Activated naive CD4-positive, alpha-beta T cell treated with anti-CD3 and anti-CD28 coated beads for 36 hours (primary cell): ENCODE measurements at regions not wholly inside any gene's neighbourhood (a gene's known extent, or its start where the extent isn't known, plus 50 kb on each side); places are given as distances from the start of the nearest gene placed in this dataset.
"Not testable (repeated sequence)": the region's sequence is repeated elsewhere in the genome, so short reads cannot be mapped to it uniquely, and the experiment has no call there.

Experiments
- CTCF ChIA-PET: fragments of 350-600 bp; sonication (Branson Sonifier 250); formaldehyde crosslinking; loops from one replicate; lab custom pipeline; 2021; ENCODE audit warnings: antibody characterized with exemption; lab: Charles Lee
- DNase-seq: peaks from one replicate; pipeline ENCODE4 v3.0.0-alpha.2; 2020
- H3K27ac Mint-ChIP-seq: one replicate; pipeline ENCODE4 v1.8.0; 2021; ENCODE audit warnings: mild to moderate bottlenecking, mixed read lengths
- H3K27me3 Mint-ChIP-seq: one replicate; pipeline ENCODE4 v1.8.0; 2021; ENCODE audit warnings: low read depth, mixed read lengths
- H3K36me3 Mint-ChIP-seq: one replicate; pipeline ENCODE4 v1.8.0; 2021; ENCODE audit warnings: low read depth, mixed read lengths
- H3K4me1 Mint-ChIP-seq: one replicate; pipeline ENCODE4 v1.8.0; 2021; ENCODE audit warnings: low read depth, mixed read lengths
- H3K4me3 Mint-ChIP-seq: one replicate; pipeline ENCODE4 v1.8.0; 2021; ENCODE audit warnings: mild to moderate bottlenecking, moderate library complexity, mixed read lengths
- H3K9me3 Mint-ChIP-seq: one replicate; pipeline ENCODE4 v1.8.0; 2021; ENCODE audit warnings: mixed read lengths
- intact Hi-C: fragments of 100-400 bp; cut with micrococcal nuclease; formaldehyde crosslinking; loops from one replicate; pipeline ENCODE4 v1.15.1; 2023

DNA sequence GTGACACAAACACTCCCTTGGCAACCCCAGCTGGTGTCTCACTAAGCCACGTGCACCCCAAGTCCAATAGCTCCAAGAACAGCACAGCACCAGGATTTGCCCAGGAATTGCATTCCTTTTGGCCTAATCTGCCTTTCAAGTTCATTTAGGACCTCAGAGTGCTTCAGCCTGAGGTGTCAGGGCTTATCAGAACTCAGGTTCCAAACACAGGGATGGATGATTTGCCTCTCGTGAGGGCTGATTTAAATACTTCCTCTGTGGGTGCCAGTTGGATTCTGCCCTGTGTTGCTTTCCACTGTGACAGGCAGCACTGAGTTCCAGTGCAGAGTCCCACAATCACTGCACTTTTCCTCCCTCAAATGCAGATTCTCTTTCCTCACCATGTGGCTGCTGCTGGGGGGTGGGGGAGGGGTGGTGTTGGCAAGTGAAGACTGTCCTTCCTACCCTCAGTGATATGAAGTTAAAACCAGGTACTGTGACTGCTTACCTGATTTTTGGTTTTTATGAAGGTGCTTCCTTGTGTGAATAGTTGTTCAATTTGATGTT, 204.3 kb upstream of the STAC start:
- H3K36me3 Mint-ChIP-seq, result no peaks in the 10 kb centered on the region
- DNase-seq, result no peak
- no peak overlapping the region for H3K4me3 Mint-ChIP-seq
- no peaks in the 10 kb centered on the region for H3K9me3 Mint-ChIP-seq
- CTCF ChIA-PET, result interaction anchor here (0.5 kb wide), 1 partner anchor 7 kb away, joined by 4 read pairs; no protein-coding TSS in a partner anchor
- intact Hi-C loops, result no loop called here
- H3K4me1 Mint-ChIP-seq, result no peaks in the 10 kb centered on the region
- no peaks in the 10 kb centered on the region for H3K27me3 Mint-ChIP-seq
- no peak overlapping the region for H3K27ac Mint-ChIP-seq

DNA sequence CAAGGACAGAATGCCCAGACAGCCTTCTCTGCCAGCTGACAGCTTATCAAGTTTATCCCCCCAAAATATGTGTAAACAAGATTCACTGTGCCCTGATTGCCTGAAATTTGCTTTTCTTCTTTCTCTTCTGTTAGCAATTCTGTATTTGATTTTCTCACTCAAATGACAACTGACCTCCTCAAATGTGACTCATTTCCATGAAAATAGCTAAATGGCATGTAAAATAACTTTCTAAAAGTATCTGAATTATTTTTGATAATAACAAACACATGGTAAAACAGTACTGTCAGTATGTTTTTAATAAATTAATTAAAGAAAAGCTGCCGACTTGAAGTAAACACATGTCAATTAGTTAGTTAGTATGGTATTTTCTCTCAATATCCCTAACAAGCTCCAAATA, 202.3 kb upstream of the STAC start:
- DNase-seq, result no peak
- Mint-ChIP-seq H3K36me3 (no peaks in the 10 kb centered on the region), H3K27me3 (no peaks in the 10 kb centered on the region), H3K4me1 (no peaks in the 10 kb centered on the region), H3K4me3 (no peak overlapping the region), H3K9me3 (no peaks in the 10 kb centered on the region), H3K27ac (no peak overlapping the region)
- intact Hi-C loops, result no loop called here
- CTCF ChIA-PET, result no interaction called here

DNA sequence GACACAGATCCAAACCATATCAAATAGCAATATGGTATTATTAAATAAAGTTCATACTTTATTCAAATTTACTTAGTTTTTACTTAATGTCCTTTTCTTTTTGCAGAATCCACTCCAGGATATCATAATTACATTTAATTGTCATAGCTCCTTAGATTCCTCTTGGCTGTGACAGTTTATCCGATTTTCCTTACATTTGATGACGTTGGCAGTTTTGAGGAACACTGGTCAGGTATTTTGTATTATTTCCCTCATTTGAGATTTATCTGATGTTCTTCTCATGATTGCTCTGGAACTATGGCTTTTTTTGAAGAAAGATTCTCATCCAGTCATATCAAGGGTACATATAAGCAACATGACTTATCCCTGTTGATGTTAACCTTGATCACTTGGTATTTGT, 198.3 kb upstream of the STAC start:
- H3K36me3 Mint-ChIP-seq, result no peaks in the 10 kb centered on the region
- H3K27ac Mint-ChIP-seq, result no peak overlapping the region
- H3K9me3 Mint-ChIP-seq, result peaks cover under 1% of the 10 kb centered on the region
- H3K4me1 Mint-ChIP-seq, result no peaks in the 10 kb centered on the region
- no peak for DNase-seq
- intact Hi-C loops, result no loop called here
- peaks cover 3% of the 10 kb centered on the region for H3K27me3 Mint-ChIP-seq
- no peak overlapping the region for H3K4me3 Mint-ChIP-seq
- CTCF ChIA-PET, result no interaction called here

DNA sequence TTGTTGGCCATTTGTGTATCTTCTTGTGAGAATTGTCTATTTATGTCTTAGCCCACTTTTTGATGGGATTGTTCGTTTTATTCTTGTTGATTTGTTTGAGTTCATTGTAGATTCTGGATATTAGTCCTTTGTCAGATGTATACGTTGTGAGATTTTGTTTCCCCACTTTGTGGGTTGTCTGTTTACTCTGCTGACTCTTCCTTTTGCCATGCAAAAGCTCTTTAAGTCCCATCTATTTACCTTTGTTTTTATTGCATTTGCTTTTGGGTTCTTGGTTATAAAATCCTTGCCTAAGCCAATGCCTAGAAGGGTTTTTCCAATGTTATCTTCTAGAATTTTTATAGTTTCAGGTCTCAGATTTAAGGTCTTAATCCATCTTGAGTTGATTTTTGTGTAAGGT, 193.1 kb upstream of the STAC start:
- H3K36me3 Mint-ChIP-seq, H3K9me3 Mint-ChIP-seq, intact Hi-C loops, DNase-seq, H3K4me1 Mint-ChIP-seq, CTCF ChIA-PET, H3K4me3 Mint-ChIP-seq, H3K27ac Mint-ChIP-seq, H3K27me3 Mint-ChIP-seq: not testable (repeated sequence)

DNA sequence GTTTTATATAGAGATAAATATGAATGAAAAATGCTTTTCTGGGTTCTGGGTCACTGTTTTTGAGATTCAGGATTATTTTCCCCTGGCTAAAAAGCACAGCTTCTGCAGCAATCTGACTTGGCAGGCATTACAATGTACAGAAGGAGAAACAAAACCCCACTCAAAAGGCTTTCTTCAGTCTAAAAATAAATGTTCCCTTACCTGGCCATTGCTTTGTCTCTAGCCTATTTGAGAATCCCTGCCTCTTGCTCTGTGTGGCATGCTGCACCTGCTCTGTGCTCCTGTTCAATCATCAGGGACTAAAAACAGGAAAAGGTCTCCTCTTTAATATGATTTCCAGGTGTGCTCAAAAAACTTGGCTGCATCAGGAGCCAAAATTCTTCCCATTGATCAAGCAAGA, 187.4 kb upstream of the STAC start:
- peaks cover 3% of the 10 kb centered on the region for H3K27me3 Mint-ChIP-seq
- no peak overlapping the region for H3K27ac Mint-ChIP-seq
- no peak overlapping the region for H3K4me3 Mint-ChIP-seq
- intact Hi-C loops, result no loop called here
- CTCF ChIA-PET, result no interaction called here
- H3K36me3 Mint-ChIP-seq, result no peaks in the 10 kb centered on the region
- H3K4me1 Mint-ChIP-seq, result no peaks in the 10 kb centered on the region
- DNase-seq, result no peak
- no peaks in the 10 kb centered on the region for H3K9me3 Mint-ChIP-seq

DNA sequence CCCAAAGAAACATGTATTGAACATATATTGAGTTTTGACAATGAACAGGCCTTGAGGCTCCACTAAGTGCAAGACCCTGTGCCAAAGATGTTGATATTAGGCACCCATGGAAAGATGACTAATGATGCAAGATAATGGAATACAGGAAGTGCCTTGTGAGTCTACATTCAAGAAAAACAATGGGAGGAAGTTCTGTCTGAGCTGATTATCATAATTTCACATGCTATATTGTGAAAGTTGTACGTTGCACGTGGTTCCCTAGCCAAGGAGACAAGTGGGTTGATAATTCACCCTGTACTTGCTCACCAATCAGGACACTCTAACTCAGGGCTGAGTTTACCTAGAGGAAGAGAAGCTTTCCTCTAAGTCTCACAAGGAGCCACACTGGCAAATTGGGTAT, 186.9 kb upstream of the STAC start:
- Mint-ChIP-seq H3K27me3 (peaks cover 3% of the 10 kb centered on the region), H3K36me3 (no peaks in the 10 kb centered on the region), H3K27ac (no peak overlapping the region), H3K4me3 (no peak overlapping the region), H3K9me3 (no peaks in the 10 kb centered on the region), H3K4me1 (no peaks in the 10 kb centered on the region)
- no peak for DNase-seq
- CTCF ChIA-PET, result no interaction called here
- intact Hi-C loops, result no loop called here

DNA sequence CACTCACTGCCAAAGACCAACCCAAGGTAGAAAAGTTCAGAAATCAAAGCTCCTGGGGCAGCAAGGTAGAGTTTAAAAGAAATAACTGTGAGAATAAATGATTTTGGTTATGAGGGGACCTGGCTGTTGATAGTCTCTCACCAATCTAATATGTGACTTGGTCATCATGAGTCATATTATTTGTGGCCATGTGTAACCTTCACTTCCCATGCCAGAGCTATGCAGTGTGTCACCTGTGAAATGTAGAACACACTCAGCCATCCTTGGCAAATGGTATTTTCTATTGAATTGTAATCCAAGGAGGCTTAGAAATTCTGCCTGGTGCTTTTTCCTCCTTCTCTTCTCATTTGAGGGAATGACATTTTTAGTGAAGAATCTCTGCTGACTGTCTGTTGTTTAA, 184.2 kb upstream of the STAC start:
- H3K4me1 Mint-ChIP-seq, result no peaks in the 10 kb centered on the region
- H3K9me3 Mint-ChIP-seq, result no peaks in the 10 kb centered on the region
- intact Hi-C loops, result no loop called here
- peaks cover 3% of the 10 kb centered on the region for H3K27me3 Mint-ChIP-seq
- no peak for DNase-seq
- CTCF ChIA-PET, result no interaction called here
- no peak overlapping the region for H3K27ac Mint-ChIP-seq
- H3K4me3 Mint-ChIP-seq, result no peak overlapping the region
- no peaks in the 10 kb centered on the region for H3K36me3 Mint-ChIP-seq

DNA sequence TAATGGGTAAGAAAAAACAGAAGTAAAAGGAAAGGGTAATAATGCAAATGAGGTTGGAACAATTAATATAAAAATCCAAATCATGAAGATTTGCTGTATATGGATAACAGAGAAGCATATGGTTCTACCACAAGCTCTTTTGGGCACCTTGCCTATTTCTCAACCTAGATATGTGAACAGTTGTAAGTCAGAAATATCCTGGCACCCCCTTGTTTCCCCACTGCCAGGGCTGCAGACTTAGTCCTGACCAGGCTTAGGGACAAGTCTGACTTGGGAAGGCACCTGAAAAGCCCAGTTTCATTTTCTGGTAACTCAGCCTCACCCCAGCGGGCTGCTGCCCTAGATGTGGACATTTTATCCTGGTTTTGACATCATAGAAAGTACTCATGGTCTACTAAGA, 183.2 kb upstream of the STAC start:
- CTCF ChIA-PET, result no interaction called here
- no peaks in the 10 kb centered on the region for H3K36me3 Mint-ChIP-seq
- H3K9me3 Mint-ChIP-seq, result no peaks in the 10 kb centered on the region
- intact Hi-C loops, result no loop called here
- H3K27ac Mint-ChIP-seq, result no peak overlapping the region
- peaks cover 3% of the 10 kb centered on the region for H3K27me3 Mint-ChIP-seq
- no peaks in the 10 kb centered on the region for H3K4me1 Mint-ChIP-seq
- no peak overlapping the region for H3K4me3 Mint-ChIP-seq
- no peak for DNase-seq

DNA sequence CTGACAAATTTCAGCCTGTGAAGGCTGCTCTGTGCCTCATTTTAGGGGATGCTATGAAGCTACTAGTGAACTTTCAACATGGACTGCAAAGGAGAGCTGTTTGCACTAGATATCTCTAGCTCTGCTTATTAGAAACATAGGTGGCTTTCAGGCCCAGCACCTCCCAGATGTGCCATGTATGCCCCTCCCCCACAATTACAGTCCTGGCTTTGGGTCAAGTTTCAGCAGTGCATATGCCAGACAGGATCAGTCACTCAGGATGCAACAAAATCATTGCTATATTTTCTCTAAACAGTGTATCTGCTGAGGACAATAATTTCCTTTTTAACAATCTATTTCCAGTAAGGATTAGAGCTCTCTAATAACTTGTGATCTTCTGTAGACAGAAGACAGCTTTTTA, 178.8 kb upstream of the STAC start:
- DNase-seq, result no peak
- Mint-ChIP-seq H3K36me3 (no peaks in the 10 kb centered on the region), H3K4me1 (no peaks in the 10 kb centered on the region), H3K9me3 (no peaks in the 10 kb centered on the region), H3K4me3 (no peak overlapping the region), H3K27ac (no peak overlapping the region), H3K27me3 (no peaks in the 10 kb centered on the region)
- CTCF ChIA-PET, result no interaction called here
- intact Hi-C loops, result no loop called here

DNA sequence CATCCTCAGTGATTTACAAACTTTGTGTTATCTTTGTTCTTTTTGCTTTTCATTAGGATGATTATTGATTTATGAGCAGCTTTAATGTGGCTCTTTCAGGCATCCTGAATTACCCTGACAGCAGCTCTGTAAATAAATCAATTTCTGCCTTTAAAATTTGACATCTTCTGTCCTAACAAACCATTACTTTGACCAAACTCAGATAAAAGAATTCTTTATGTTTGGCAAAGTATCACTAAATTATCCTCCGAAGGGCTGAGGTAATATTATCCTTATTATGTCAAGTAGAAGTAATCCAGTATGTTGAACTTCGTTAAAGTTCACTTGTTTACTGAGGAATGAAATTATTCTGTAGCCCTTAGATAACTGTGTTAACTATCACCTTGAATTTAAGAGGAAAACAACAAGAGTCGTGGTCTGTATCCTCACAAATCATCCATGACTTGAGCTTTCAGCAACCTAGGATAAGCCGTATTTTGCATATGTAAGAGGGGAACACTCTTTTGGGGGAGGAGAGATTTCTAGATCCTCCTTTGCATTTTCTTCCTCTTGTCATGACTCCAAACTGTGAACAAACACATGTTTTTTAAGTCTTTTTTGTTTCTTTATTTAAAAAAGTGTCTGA, 173.2 kb upstream of the STAC start:
- no peak for DNase-seq
- Mint-ChIP-seq H3K36me3 (no peaks in the 10 kb centered on the region), H3K4me3 (no peak overlapping the region), H3K27me3 (no peaks in the 10 kb centered on the region), H3K27ac (no peak overlapping the region), H3K9me3 (no peaks in the 10 kb centered on the region), H3K4me1 (no peaks in the 10 kb centered on the region)
- intact Hi-C loops, result no loop called here
- CTCF ChIA-PET, result no interaction called here

DNA sequence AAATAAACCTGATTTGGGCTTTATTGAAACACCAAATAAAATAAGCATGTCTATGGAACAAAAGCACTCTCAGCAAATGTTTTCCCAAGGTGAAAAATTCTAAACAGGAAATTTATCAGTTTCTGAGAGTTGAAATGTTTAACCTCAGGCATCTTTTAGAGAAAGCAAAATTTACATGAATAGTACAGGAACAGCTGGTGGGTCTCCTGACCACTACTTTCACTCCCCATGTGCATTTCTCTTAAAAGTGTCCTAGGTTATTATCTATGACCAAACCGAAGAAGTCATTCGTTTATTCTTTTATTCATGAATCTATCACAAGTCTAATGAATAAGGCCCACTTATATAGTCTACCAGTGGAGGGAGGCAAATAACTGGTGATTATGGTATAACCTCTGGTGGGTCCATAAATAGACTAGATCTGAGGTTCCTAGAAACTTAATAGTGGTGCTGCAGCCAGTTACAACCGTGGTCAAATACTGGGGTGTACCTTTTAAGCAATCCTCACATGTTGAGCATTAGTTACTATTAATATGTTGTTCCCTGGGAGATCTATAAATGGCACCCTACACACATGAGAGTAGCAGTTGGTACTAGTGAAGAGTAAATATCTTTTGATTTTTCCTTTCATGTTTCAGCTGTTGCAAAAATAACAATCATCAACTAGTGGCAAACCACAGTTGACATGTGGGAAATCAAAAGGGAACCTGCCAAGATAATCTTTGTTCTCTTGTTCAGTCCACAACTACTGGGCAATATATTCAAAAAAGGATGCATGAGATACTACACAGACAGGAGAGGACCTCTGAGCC, 169.3 kb upstream of the STAC start:
- Mint-ChIP-seq H3K4me3 (no peak overlapping the region), H3K4me1 (no peaks in the 10 kb centered on the region), H3K27me3 (no peaks in the 10 kb centered on the region), H3K9me3 (no peaks in the 10 kb centered on the region), H3K27ac (no peak overlapping the region), H3K36me3 (no peaks in the 10 kb centered on the region)
- intact Hi-C loops, result no loop called here
- CTCF ChIA-PET, result no interaction called here
- DNase-seq, result no peak

DNA sequence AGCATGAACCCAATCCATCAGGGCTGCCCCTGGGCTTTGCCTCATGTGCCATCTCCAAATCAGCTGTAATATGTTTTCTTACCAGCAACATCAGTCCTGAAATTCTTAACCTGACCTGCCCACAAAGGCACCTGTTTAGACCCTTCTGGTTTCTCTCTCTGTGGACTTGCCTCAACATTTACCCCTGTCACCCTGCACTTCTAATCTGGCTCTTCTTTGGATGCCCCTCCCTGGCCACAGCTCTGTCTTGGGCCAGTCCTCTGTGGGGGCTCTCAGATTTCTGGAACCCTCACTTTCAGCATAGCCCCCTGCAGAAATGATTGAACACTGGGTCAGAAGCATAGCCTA, 168.7 kb upstream of the STAC start:
- Mint-ChIP-seq H3K4me3 (no peak overlapping the region), H3K27ac (no peak overlapping the region), H3K4me1 (no peaks in the 10 kb centered on the region), H3K27me3 (no peaks in the 10 kb centered on the region), H3K9me3 (no peaks in the 10 kb centered on the region), H3K36me3 (no peaks in the 10 kb centered on the region)
- CTCF ChIA-PET, result no interaction called here
- intact Hi-C loops, result no loop called here
- no peak for DNase-seq

DNA sequence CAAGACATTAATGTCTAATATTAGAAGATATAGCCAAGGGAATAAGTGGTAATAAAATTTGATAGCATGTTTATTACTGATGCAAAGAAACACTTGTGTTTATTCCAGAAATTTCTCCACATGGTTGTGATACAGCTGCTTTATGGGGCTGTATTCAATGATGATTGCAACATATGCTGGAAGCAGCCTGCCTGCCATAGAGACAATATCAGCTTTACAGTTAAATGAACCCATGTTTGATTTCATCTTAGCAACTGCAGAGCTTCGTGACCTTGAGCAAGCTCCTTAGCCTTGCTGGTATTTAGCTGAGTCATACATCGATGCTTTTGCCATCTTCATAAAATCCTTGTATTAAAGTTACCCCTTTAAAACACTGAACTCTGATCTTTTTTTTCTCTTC, 168.1 kb upstream of the STAC start:
- CTCF ChIA-PET, result no interaction called here
- intact Hi-C loops, result no loop called here
- Mint-ChIP-seq H3K27ac (no peak overlapping the region), H3K9me3 (no peaks in the 10 kb centered on the region), H3K36me3 (no peaks in the 10 kb centered on the region), H3K27me3 (no peaks in the 10 kb centered on the region), H3K4me1 (no peaks in the 10 kb centered on the region), H3K4me3 (no peak overlapping the region)
- no peak for DNase-seq
